AG20443 (cell line): ENCODE measurements at regions not wholly inside any gene's neighbourhood (a gene's known extent, or its start where the extent isn't known, plus 50 kb on each side); places are given as distances from the start of the nearest gene placed in this dataset.
"Not testable (repeated sequence)": the region's sequence is repeated elsewhere in the genome, so short reads cannot be mapped to it uniquely, and the experiment has no call there.

Source experiments
- DNase-seq: peaks from one replicate; pipeline ENCODE4 v3.0.0; 2012; ENCODE audit warnings: low spot score, mixed read lengths

- DNase-seq: no peak
Observed at GRCh38 chr5:153939101-153939500, 99.6 kb downstream of the FAM114A2 start.

- DNase-seq: no peak
Observed at GRCh38 chr5:153938191-153938842, 100.4 kb downstream of the FAM114A2 start.

GRCh38 chr5:153937661-153938060 is 101.0 kb downstream of the FAM114A2 start:
- DNase-seq: no peak

GRCh38 chr5:153935151-153935550 is 103.6 kb downstream of the FAM114A2 start:
- not testable (repeated sequence) for DNase-seq

- DNase-seq: no peak
Observed at GRCh38 chr5:153926201-153926600, 112.5 kb downstream of the FAM114A2 start.

GRCh38 chr5:153919161-153919560 is 119.5 kb downstream of the FAM114A2 start:
- no peak for DNase-seq

- DNase-seq: peak; percentile 56
Observed at GRCh38 chr5:153907170-153907775, 131.4 kb downstream of the FAM114A2 start.

GRCh38 chr5:153905219-153905618 is 133.5 kb downstream of the FAM114A2 start:
- DNase-seq: no peak

GRCh38 chr5:153903321-153903720 is 135.4 kb downstream of the FAM114A2 start:
- peak; percentile 33 for DNase-seq

GRCh38 chr5:153902016-153902415 is 136.7 kb downstream of the FAM114A2 start:
- no peak for DNase-seq

GRCh38 chr5:153901449-153901848 is 137.3 kb downstream of the FAM114A2 start:
- no peak for DNase-seq

- DNase-seq: peak; percentile 80
Observed at GRCh38 chr5:153900703-153901395, 137.9 kb downstream of the FAM114A2 start.

- no peak for DNase-seq
Observed at GRCh38 chr5:153899746-153900145, 139.0 kb downstream of the FAM114A2 start.

GRCh38 chr5:153896701-153897100 is 142.0 kb downstream of the FAM114A2 start:
- DNase-seq: no peak

GRCh38 chr5:153896117-153896516 is 142.6 kb downstream of the FAM114A2 start:
- peak; percentile 51 for DNase-seq

- no peak for DNase-seq
Observed at GRCh38 chr5:153895266-153895665, 143.4 kb downstream of the FAM114A2 start.

GRCh38 chr5:153893817-153894216 is 144.9 kb downstream of the FAM114A2 start:
- no peak for DNase-seq

- DNase-seq: no peak
Observed at GRCh38 chr5:153891394-153891793, 147.3 kb downstream of the FAM114A2 start.

- DNase-seq: no peak
Observed at GRCh38 chr5:153888781-153889180, 149.9 kb downstream of the FAM114A2 start.

- DNase-seq: no peak
Observed at GRCh38 chr5:153885141-153885540, 153.6 kb downstream of the FAM114A2 start.

- no peak for DNase-seq
Observed at GRCh38 chr5:153884612-153884957, 154.1 kb downstream of the FAM114A2 start.

- DNase-seq: peak; percentile 23
Observed at GRCh38 chr5:153883854-153884611, 154.7 kb downstream of the FAM114A2 start.

GRCh38 chr5:153881687-153882086 is 157.0 kb downstream of the FAM114A2 start:
- no peak for DNase-seq
